ENCODE measurements at regions not wholly inside any gene's neighbourhood (a gene's known extent, or its start where the extent isn't known, plus 50 kb on each side); places are given as distances from the start of the nearest gene placed in this dataset.

GRCh38 chr13:48761256-48761655, 107.5 kb downstream of the CYSLTR2 start:
- intact Hi-C loops (cut with micrococcal nuclease), result no loop called here

- intact Hi-C loops (cut with micrococcal nuclease), result loop anchor here (1.0 to 5.0 kb wide), 5 partner anchors 174 to 1937 kb away; partner anchors contain the start of gene ITM2B
Measured at GRCh38 chr13:48769107-48769704, 115.5 kb downstream of the CYSLTR2 start.

GRCh38 chr13:48770372-48770771, 116.6 kb downstream of the CYSLTR2 start:
- intact Hi-C loops (cut with micrococcal nuclease), result no loop called here

- intact Hi-C loops (cut with micrococcal nuclease), result no loop called here
Measured at GRCh38 chr13:48772908-48773307, 119.2 kb downstream of the CYSLTR2 start.

GRCh38 chr13:48773531-48774275, 120.0 kb downstream of the CYSLTR2 start:
- intact Hi-C loops (cut with micrococcal nuclease), result no loop called here

- intact Hi-C loops (cut with micrococcal nuclease), result no loop called here
Measured at GRCh38 chr13:48775285-48775684, 121.6 kb downstream of the CYSLTR2 start.

- intact Hi-C loops (cut with micrococcal nuclease), result no loop called here
Measured at GRCh38 chr13:48775804-48776203, 122.1 kb downstream of the CYSLTR2 start.

GRCh38 chr13:48776401-48776800, 122.7 kb downstream of the CYSLTR2 start:
- intact Hi-C loops (cut with micrococcal nuclease), result no loop called here

GRCh38 chr13:48778610-48779009, 124.9 kb downstream of the CYSLTR2 start:
- intact Hi-C loops (cut with micrococcal nuclease), result no loop called here

GRCh38 chr13:48780713-48781341, 127.1 kb downstream of the CYSLTR2 start:
- intact Hi-C loops (cut with micrococcal nuclease), result no loop called here

- intact Hi-C loops (cut with micrococcal nuclease), result no loop called here
Measured at GRCh38 chr13:48782429-48782840, 128.7 kb downstream of the CYSLTR2 start.

- intact Hi-C loops (cut with micrococcal nuclease), result no loop called here
Measured at GRCh38 chr13:48783181-48783630, 129.5 kb downstream of the CYSLTR2 start.

- intact Hi-C loops (cut with micrococcal nuclease), result no loop called here
Measured at GRCh38 chr13:48783695-48784230, 130.0 kb downstream of the CYSLTR2 start.

- intact Hi-C loops (cut with micrococcal nuclease), result no loop called here
Measured at GRCh38 chr13:48784916-48785548, 131.3 kb downstream of the CYSLTR2 start.

- intact Hi-C loops (cut with micrococcal nuclease), result no loop called here
Measured at GRCh38 chr13:48790199-48790598, 136.5 kb downstream of the CYSLTR2 start.

GRCh38 chr13:48790966-48791365, 137.2 kb downstream of the CYSLTR2 start:
- intact Hi-C loops (cut with micrococcal nuclease), result no loop called here

- intact Hi-C loops (cut with micrococcal nuclease), result no loop called here
Measured at GRCh38 chr13:48797127-48797526, 143.4 kb downstream of the CYSLTR2 start.

- intact Hi-C loops (cut with micrococcal nuclease), result no loop called here
Measured at GRCh38 chr13:48797761-48798160, 144.0 kb downstream of the CYSLTR2 start.

- intact Hi-C loops (cut with micrococcal nuclease), result no loop called here
Measured at GRCh38 chr13:48798180-48798579, 144.5 kb downstream of the CYSLTR2 start.

GRCh38 chr13:48801255-48801654, 147.5 kb downstream of the CYSLTR2 start:
- intact Hi-C loops (cut with micrococcal nuclease), result no loop called here

- intact Hi-C loops (cut with micrococcal nuclease), result loop anchor here (1.0 kb wide), 1 partner anchor 170 kb away; the partner anchor contains the start of gene FNDC3A
Measured at GRCh38 chr13:48804821-48805601, 151.3 kb downstream of the CYSLTR2 start.

Measured in T-helper 2 cell treated with Interferon-gamma antibody and Interleukin-4, amounts not matched to agents 100 ng/mL and 5 ng/mL, for 36 hours (primary cell).